GM12878 (cell line): ENCODE measurements at regions not wholly inside any gene's neighbourhood (a gene's known extent, or its start where the extent isn't known, plus 50 kb on each side); places are given as distances from the start of the nearest gene placed in this dataset.

ENCODE experiments used
- SMAD5 ChIP-seq: IDR thresholded peaks from 2 replicates; pipeline ENCODE4 v1.6.1; 2016; ENCODE audit warnings: antibody characterized with exemption, low read depth
- SREBF2 ChIP-seq: IDR thresholded peaks from 2 replicates; pipeline ENCODE4 v1.6.1; 2012; ENCODE audit warnings: mild to moderate bottlenecking, low read length
- YBX1 ChIP-seq: fragments of 450-650 bp; IDR thresholded peaks from 2 replicates; pipeline ENCODE4 v1.6.1; 2016; ENCODE audit warnings: antibody characterized with exemption
- TF ChIP-seq, protein P1 (sequence below): IDR thresholded peaks from 2 replicates; pipeline ENCODE4 v1.6.1; 2012; ENCODE audit warnings: low read depth, low read length, improper control_type of control experiment
- TF ChIP-seq, protein P2 (sequence below): fragments of 450-650 bp; IDR thresholded peaks from 2 replicates; pipeline ENCODE4 v1.6.1; 2018; ENCODE audit warnings: borderline replicate concordance, mild to moderate bottlenecking; ENCODE audit not compliant: partially characterized antibody
- TF ChIP-seq, protein P3 (sequence below): fragments of 450-650 bp; IDR thresholded peaks from 2 replicates; pipeline ENCODE4 v1.6.1; 2017; ENCODE audit warnings: antibody characterized with exemption, mild to moderate bottlenecking, moderate library complexity
- TF ChIP-seq, protein P4 (sequence below): IDR thresholded peaks from 2 replicates; pipeline ENCODE4 v1.6.1; 2011; ENCODE audit warnings: low read depth, low read length, improper control_type of control experiment, borderline replicate concordance
- TF ChIP-seq, protein P5 (sequence below): fragments of 150-350 bp; IDR thresholded peaks from 2 replicates; pipeline ENCODE4 v1.6.1; 2014; ENCODE audit warnings: mild to moderate bottlenecking, low read depth, low read length

DNA sequence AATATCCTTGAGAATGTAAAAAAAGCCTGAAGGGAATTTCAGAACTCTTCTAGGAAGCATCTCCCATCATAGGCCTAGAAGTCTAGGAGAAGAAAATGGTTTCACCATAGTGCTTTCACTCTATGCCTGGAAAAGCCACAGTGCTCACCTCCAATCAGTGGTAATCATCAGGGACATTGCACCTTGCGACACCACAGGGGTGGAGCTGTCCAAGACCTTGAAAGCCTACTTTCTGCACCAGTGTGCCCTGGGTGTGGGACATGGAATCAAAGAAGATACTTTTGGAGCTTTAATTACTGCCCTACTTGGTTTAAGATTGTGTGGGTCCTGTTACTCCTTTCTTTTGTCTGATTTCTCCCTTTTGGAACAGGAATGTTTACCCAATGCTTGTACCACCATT is 146.8 kb upstream of the NDST4 start (continued):
- TF ChIP-seq, protein P1, sequence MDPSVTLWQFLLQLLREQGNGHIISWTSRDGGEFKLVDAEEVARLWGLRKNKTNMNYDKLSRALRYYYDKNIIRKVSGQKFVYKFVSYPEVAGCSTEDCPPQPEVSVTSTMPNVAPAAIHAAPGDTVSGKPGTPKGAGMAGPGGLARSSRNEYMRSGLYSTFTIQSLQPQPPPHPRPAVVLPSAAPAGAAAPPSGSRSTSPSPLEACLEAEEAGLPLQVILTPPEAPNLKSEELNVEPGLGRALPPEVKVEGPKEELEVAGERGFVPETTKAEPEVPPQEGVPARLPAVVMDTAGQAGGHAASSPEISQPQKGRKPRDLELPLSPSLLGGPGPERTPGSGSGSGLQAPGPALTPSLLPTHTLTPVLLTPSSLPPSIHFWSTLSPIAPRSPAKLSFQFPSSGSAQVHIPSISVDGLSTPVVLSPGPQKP: no peak
- TF ChIP-seq YBX1 (no peak), SREBF2 (no peak), SMAD5 (no peak)
- TF ChIP-seq, protein P2, sequence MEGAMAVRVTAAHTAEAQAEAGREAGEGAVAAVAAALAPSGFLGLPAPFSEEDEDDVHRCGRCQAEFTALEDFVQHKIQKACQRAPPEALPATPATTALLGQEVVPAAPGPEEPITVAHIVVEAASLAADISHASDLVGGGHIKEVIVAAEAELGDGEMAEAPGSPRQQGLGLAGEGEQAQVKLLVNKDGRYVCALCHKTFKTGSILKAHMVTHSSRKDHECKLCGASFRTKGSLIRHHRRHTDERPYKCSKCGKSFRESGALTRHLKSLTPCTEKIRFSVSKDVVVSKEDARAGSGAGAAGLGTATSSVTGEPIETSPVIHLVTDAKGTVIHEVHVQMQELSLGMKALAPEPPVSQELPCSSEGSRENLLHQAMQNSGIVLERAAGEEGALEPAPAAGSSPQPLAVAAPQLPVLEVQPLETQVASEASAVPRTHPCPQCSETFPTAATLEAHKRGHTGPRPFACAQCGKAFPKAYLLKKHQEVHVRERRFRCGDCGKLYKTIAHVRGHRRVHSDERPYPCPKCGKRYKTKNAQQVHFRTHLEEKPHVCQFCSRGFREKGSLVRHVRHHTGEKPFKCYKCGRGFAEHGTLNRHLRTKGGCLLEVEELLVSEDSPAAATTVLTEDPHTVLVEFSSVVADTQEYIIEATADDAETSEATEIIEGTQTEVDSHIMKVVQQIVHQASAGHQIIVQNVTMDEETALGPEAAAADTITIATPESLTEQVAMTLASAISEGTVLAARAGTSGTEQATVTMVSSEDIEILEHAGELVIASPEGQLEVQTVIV: no peak
- TF ChIP-seq, protein P3, sequence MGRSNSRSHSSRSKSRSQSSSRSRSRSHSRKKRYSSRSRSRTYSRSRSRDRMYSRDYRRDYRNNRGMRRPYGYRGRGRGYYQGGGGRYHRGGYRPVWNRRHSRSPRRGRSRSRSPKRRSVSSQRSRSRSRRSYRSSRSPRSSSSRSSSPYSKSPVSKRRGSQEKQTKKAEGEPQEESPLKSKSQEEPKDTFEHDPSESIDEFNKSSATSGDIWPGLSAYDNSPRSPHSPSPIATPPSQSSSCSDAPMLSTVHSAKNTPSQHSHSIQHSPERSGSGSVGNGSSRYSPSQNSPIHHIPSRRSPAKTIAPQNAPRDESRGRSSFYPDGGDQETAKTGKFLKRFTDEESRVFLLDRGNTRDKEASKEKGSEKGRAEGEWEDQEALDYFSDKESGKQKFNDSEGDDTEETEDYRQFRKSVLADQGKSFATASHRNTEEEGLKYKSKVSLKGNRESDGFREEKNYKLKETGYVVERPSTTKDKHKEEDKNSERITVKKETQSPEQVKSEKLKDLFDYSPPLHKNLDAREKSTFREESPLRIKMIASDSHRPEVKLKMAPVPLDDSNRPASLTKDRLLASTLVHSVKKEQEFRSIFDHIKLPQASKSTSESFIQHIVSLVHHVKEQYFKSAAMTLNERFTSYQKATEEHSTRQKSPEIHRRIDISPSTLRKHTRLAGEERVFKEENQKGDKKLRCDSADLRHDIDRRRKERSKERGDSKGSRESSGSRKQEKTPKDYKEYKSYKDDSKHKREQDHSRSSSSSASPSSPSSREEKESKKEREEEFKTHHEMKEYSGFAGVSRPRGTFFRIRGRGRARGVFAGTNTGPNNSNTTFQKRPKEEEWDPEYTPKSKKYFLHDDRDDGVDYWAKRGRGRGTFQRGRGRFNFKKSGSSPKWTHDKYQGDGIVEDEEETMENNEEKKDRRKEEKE: no peak
- TF ChIP-seq, protein P4, sequence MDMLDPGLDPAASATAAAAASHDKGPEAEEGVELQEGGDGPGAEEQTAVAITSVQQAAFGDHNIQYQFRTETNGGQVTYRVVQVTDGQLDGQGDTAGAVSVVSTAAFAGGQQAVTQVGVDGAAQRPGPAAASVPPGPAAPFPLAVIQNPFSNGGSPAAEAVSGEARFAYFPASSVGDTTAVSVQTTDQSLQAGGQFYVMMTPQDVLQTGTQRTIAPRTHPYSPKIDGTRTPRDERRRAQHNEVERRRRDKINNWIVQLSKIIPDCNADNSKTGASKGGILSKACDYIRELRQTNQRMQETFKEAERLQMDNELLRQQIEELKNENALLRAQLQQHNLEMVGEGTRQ: no peak
- TF ChIP-seq, protein P5, sequence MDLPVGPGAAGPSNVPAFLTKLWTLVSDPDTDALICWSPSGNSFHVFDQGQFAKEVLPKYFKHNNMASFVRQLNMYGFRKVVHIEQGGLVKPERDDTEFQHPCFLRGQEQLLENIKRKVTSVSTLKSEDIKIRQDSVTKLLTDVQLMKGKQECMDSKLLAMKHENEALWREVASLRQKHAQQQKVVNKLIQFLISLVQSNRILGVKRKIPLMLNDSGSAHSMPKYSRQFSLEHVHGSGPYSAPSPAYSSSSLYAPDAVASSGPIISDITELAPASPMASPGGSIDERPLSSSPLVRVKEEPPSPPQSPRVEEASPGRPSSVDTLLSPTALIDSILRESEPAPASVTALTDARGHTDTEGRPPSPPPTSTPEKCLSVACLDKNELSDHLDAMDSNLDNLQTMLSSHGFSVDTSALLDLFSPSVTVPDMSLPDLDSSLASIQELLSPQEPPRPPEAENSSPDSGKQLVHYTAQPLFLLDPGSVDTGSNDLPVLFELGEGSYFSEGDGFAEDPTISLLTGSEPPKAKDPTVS: no peak
- TF ChIP-seq, all 136 proteins: peak for 0
